HG03095 (cell line): ENCODE measurements at regions not wholly inside any gene's neighbourhood (a gene's known extent, or its start where the extent isn't known, plus 50 kb on each side); places are given as distances from the start of the nearest gene placed in this dataset.
"Not testable (repeated sequence)": the region's sequence is repeated elsewhere in the genome, so short reads cannot be mapped to it uniquely, and the experiment has no call there.

ENCODE experiments used
- ATAC-seq: cut with Tn5 transposase; IDR thresholded peaks from one replicate; pipeline ENCODE4 v1.9.1; 2021; ENCODE audit warnings: moderate library complexity; ENCODE audit not compliant: unreplicated experiment

DNA sequence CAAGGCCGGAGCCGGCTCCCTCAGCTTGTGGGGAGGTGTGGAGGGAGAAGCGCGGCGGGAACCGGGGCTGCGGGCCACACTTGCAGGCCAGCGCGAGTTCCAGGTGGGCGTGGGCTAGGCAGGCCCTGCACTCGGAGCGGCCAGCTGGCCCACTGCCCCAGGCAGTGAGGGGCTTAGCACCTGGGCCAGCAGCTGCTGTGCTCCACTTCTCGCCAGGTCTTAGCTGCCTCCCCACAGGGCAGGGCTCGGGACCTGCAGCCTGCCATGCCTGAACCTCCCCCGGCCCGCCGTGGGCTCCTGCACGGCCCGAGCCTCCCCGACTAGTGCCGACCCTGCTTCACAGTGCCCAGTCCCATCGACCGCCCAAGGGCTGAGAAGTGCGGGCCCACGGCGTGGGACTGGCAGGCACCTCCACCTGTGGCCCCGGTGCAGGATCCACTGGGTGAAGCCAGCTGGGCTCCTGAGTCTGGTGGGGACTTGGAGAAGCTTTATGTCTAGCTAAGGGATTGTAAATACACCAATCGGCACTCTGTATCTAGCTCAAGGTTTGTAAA lies 131.8 kb downstream of the KDR start:
- not testable (repeated sequence) for ATAC-seq

DNA sequence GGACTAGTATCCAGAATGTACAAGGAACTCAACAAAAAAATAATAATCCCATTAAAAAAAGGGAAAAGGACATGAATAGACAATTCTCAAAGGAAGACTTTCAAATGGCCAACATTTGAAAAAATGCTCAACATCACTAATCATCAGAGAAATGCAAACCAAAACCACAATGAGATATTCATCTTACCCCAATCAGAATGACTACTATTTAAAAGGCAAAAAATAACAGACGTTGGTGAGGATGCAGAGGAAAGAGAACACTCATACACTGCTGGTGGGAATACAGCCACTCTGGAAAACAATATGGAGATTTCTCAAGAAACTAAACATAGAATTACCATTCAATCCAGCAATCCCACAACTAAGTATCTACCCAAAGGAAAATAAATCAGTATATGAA lies 133.1 kb downstream of the KDR start:
- no peak for ATAC-seq

DNA sequence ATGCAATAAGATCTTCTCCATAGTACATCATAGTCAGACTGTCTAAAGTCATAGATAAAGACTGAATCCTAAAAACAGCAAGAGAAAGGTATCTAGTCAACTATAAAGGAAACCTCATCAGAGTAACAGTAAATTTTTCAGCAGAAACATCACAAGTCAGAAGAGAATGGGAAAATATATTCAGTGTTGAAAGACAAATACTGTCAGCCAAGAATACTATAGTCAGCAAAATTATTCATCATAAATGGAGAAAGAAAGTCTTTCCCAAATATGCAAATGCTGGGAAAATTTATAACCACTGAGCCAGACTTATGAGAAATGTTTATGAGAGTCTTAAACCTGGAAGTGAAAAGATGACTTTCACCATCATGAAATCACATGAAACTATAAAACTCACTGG lies 136.7 kb downstream of the KDR start:
- ATAC-seq: no peak

DNA sequence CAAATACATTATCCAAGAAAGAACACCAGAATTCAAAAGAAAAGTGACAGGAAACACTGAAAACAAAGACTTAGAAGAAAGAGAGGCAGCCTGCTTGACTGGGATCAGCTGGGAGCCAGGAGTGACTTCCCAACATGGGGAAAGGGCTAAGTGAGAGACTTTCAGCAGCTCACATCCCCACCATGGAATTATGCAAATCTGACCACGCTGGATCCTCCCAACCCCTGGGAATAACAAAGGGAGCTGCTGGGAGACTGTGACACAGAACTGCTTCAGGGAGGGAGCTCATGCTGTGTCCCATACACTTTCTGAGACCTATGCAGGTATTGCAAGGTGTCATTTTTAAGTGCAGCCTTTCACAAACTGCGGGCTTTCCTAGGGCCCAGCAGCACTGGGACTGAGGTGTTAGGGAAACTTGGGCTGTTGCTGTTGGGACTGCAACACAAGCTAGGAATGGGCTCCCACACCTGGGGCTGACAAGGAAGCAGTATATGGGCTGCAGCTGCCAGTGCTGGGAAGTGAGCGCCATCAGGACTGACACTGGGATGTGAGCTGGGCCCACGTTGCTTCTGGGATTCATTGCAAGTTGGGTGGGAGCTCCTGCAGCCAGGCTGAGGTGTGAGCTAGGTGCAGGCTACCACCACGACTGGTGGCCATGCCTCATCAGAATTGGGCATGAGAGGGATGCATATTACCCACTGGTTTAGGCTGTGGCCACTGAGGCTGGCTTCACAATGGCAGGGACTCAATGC lies 139.1 kb downstream of the KDR start:
- no peak for ATAC-seq

DNA sequence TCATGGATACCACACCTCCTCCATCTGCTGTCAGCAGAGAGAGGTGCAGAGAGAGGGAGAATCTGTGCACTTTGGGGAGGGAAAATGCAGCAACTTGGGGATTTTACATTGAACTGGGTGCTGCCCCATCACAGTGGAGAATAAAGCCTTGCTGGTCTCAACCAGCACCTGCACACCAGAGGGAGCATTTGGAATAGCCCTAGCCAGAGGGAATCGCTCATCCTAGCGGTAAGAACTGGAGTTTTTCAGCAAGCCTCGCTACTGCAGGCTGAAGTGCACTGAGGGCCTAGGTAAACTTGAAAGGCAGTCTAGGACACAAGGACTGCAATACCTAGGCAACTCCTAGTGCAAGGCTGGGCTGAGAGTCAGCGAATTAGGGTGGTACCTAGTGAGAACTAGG lies 148.7 kb downstream of the KDR start:
- ATAC-seq: no peak

DNA sequence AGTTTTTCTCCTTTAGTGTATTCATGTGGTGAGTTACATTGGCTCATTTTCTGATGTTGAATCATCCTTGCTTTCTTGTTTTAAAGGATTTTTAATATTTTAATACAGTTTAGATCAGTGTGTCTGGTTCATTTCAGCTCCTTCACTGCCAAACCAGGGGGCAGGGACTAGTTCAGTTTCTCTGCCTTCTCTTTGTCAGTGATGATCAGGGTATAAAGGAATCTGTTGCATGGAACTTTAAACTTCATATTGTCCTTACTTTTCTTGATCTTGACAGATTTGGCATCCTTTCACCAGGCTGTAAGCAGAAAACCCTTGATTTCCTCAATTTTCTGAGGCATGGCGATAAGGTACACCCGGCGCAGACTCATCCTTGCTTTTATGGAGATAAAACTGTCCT lies 149.4 kb downstream of the KDR start:
- no peak for ATAC-seq

DNA sequence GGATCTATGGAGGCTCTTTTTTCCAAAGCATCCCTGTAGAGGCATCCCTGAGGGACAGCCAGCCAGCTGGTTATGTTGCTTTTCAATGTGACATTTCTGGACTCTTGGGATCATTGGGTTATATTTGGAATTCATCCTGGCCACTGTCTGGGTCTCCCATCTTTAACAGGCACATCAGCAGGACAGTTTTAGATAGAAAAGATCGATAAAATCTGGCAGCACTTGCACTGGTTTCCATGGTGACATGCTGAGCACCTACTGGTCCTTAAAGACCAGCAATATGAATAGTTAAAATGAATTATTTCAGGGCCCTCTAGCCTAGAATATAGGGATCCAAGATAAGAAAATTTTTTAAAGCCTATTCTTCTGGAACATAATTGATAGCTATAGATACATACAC lies 151.6 kb downstream of the KDR start:
- no peak for ATAC-seq

DNA sequence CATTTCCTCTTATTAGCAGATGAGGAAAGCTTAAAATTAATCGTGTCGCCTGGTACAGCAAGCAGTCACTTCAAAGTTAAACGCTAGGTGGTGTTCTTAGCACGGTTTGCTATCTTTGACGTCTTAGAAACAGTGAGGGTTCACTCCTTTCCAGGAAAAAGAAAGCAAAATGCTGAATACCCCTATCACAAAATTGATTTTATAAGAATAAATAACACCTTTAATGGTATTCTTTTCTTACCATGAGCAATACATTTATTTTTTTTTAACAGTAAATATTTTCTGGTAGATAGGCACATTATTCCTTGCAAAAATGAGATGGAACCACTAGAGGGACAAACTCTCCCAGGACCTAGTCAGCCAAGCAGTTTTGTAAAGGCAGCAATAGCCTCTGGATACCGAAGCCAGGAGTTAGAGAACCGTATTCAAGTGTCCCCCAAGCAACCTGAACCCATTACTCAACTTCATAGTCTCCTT lies 153.9 kb downstream of the KDR start:
- no peak for ATAC-seq

DNA sequence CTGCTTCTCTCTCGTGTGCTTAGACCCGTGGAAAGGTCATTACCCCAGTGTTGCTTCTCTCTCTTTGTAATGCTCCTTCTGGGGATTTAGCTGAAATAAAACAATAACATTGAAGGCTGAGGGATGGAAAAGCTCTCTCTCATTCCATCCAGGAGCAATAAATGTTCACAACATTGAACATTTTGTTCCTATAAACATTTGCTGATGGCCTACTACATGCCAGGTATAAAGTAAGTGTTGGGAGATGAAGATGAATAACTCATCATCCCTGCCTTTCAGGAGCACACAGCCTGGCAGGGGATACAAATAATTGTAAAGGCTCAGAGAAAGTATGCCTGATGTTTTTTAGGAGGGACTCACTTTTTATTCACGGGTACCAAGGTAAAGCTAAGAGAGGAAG lies 158.1 kb downstream of the KDR start:
- ATAC-seq: no peak

DNA sequence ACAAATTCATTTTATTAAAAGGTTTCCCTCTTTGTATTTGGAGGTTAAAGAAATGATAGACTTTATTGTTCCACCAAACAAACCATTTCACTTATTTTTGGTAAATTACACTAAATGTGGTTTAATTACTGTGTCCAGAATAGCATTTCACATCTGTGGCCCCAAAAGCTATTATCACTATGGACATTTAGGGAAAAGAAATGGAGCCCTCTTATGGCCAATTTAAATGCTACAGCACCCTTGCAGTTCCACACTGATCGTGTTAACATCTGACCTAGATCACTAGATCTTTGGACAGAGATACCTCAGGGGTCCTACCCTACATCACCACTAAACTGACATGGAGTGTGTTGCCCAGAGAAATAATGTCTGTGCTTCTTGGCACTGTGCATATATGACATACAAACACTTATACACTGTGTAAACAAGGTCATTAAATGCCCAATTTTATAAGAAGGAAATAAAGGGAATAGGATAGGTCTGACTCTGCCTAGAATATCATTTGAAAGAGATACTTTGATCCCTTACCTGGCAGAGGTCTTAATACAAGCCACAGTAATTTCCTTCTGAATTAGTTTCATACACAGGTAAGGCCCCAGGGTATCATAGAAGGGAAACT lies 163.9 kb downstream of the KDR start:
- ATAC-seq: no peak

DNA sequence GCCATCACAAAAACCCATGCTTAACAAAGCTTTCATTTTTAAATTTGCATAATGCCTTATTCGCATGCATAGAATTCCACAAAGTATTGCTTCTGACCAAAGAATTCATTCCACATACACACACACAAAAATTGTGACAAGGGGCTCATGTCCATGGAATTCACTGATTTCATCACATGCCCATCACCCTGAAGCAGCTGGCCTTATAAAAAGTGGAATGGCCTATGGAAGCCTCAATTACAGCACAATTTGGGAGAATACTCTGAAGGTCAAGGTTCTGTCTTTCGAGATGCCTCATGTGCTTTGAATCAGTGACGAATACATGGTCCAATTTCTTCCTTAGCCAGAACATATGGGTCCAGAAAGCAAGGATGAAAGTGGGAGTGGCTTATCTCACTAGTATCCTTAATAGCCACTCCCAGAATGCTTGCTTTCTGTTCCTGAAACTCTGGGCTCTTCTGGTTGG lies 165.7 kb downstream of the KDR start:
- no peak for ATAC-seq

DNA sequence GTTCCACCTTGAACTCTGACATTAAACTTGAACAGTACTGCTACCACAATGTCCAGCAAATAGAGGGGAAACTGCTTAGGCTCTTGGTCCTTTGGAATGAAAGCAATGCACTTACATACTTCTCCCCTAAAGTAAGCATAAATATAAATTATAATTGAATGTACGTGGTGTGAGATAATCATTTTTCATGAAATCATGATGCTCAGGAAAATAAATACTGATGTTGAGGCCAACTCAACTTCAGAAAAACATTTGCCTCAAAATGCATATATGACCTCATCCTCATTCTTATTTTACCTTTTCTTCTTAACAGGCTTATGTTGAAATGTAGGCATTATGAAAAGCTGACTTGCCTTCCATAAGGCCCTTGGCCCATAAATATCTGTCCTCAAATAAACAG lies 166.3 kb downstream of the KDR start:
- no peak for ATAC-seq

DNA sequence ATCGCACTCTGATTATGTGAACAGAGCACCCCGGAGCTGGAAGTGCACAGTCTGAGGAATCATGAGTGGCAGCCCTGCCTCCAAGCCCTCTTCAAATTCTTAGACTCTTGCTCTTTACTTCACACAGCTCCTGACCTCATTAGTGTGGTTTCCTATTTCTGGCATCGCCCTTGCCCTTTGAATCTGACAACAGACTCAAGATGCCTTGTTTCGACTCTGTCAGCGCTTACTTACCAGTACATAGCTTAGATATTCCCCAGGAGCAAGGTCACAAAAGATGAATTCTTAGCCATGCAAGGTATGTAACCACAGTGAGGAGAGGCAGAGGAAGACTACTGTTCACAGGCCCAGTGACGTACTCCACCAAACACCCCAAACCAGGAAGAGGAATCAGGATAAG lies 167.2 kb downstream of the KDR start:
- ATAC-seq: no peak

DNA sequence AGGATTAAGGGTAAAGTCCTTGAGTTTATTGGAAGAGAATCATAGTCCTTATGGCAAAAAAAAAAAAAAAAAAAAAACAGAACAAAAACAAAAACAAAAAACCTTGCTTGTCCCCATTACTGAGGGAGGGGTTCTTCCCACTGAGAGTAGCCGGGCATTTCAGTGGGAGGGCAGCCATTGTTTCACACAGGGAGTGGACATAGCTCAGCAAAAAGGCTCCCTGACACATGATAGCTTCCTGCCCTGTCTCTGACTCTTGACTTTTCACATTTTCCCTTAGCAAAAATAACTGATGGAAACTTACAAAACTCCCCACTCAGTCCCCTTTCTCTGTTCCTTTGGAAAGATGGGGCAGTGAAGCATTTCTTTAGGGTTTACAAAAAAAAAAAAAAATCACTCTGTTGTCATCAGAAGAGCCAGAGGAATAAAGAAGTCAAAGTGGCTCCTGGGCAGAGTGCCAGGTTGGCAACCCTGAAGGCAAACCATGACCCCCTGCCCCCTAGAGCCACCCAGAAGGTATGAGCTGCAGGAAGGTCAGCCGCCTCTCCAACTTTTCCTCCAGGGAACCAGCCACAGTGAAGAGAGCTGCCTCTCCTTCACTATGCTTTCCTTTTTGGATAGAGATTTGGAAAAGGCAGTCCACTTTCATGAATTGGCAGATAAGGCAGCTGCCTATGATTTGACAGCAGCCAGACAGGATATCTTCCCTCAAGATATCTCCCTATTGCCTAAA lies 170.6 kb downstream of the KDR start:
- no peak for ATAC-seq

DNA sequence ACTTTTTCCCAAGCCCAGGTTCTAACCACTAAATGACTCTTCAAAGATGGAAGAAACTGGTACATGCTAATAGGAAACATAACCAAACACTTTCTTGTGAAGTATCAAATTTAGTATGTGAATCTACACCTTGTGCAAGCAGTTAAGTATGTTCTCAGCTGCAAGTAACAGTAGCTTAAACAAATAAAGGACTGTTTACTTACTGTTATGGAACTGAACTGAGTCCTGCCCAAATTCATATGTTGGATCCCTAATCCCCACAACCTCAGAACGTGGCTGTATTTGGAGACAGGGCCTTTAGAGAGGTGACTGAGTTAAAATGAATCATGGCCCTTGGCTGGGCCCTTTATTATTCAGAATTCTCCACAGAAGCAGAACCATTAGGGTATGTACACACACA lies 178.7 kb downstream of the KDR start:
- ATAC-seq: no peak

DNA sequence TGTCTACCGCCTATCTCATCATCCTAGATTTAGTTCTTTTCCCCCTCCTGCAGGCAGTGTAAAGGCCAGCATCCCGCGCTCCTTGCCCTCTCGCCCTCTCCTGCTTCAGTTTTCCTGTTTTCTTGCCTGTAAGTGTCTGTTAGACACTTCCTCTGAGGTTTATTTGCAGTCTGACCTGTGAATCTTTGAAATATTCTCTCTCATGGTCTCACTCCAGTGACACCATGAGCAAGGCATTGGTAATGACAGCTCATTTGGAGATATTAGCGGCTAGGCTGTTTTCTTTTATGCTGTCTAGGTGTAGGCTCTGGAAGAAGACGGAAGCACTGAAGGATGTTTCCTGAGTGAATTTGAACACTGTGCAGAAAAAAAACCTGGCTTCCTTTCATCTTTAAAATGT lies 179.6 kb downstream of the KDR start:
- no peak for ATAC-seq

DNA sequence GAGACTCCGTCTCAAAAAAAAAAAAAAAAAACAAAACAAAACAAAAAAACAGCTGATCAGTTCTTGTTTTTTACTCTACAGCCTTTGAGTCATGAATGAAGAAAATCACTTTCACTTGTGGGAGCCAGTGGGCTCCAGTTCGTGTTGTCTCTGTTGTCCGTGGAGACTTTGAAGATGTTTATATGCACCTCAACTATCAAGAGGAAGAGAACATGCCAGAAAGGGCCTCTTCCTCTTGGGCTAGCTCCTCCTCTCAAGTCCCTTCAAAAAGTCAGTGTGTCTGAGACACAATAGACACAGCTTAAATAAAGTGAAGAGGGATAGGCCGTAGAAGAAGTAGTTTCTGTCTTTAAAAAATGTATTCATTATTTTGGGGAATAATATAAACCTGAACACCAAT lies 182.7 kb downstream of the KDR start:
- ATAC-seq: no peak

DNA sequence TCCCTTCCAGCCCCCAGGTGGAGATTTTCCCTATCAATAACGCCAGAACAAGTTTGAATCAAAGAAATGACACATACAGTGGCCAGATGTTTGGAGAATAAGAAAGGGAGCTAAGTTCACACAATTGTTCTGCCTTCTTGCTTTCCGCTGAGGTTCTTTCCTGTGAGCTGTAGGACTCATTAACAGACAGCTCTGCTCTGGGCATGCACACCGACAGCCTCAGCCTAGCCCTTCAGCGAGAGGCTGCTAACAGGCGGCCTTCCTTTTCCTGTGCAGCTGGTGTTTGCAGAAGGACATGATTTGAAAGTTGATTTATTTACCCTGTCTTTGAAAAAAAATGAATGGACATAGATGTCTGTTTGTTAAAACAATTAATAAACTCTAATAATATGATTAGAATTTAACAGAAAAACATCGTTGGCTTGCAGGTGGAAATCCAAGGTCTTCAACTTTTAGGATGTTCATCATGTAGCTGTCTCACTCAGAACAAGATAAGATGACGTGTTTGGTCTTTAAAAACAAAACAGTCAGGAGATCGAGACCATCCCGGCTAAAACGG lies 183.3 kb downstream of the KDR start:
- peak; percentile 82 for ATAC-seq

DNA sequence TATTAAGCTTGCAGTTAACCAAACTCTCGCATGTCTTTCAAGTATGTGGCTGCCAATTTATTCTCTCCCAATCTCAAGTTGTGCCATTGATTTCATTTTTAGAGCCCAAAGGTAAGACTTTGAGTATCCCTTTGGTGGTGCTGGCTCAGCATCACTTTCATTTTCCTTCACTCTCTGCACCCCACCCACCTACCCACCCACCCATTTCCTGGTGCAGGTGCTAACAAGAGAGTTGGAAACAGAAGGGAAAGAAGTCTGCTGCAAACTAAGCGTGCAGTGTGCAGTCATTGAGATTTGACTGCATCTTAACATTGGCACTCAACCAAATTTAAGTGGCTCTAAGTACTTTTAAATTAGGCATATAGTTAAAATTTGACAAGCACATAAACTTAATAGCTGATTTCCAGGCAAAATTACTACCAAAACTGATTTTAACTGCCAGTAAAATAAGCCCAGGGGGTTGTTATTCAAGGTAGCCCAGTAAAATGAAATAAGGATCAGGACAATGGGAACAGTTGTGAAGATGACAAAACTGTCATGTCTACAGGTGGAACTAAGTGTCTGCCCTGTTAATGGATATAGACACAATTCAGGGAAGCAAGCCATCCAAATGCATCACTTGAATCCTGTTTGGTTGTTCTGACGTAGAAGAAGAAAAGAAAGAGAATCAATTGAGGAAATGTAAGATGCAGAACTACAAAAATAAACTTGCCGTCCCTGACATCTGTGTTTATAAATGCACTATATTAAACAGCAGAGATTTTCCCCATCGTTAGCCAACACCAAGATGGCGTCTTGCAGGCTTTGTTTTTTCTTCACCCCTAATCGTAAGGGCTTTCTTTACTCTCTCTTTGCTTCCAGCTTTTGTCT lies 184.2 kb downstream of the KDR start:
- no peak for ATAC-seq

DNA sequence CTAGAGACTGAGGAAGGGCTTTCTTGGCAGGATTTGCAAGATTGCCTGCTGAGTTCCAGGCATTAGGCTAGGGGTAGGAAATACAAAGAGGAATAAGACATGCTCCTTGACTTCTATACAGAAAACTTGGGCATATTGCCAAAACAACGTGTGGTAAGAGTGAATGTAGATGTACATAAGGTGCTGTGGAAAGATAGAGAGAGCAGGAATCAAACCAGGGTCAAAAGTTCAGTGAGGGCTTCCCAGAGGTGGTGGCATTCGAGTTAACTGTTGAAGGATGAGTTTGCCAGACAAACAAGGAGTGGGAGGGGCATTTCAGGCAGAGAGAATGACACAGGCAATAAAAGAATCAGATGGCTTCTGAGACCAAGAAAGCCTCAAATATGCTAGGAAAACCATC lies 187.9 kb downstream of the KDR start:
- ATAC-seq: no peak
